Trophoblast cell (in vitro differentiated cells and primary cell): ENCODE measurements at regions not wholly inside any gene's neighbourhood (a gene's known extent, or its start where the extent isn't known, plus 50 kb on each side); places are given as distances from the start of the nearest gene placed in this dataset.

Experiments
- DNase-seq, 2 donors: peaks; one replicate each; pipeline ENCODE4 v3.0.0-alpha.2; 2016
- H2AFZ ChIP-seq: 2 replicates; pipeline ENCODE4 v1.6.1; 2013; ENCODE audit warnings: low read length, moderate library complexity, mild to moderate bottlenecking; ENCODE audit not compliant: insufficient read depth, poor library complexity
- H2AK5ac ChIP-seq: 2 replicates; pipeline ENCODE4 v1.6.1; 2013; ENCODE audit warnings: mild to moderate bottlenecking, low read length
- H2BK120ac ChIP-seq: 2 replicates; pipeline ENCODE4 v1.6.1; 2013; ENCODE audit warnings: low read length, mild to moderate bottlenecking, moderate library complexity; ENCODE audit not compliant: insufficient read depth, poor library complexity
- H2BK12ac ChIP-seq: 2 replicates; pipeline ENCODE4 v1.6.1; 2013; ENCODE audit warnings: mild to moderate bottlenecking, low read length, moderate library complexity
- H2BK5ac ChIP-seq: 2 replicates; pipeline ENCODE4 v1.6.1; 2013; ENCODE audit warnings: low read length, low read depth, moderate library complexity, mild to moderate bottlenecking; ENCODE audit not compliant: poor library complexity
- H3K14ac ChIP-seq: 2 replicates; pipeline ENCODE4 v1.6.1; 2013; ENCODE audit warnings: mild to moderate bottlenecking, low read length
- H3K18ac ChIP-seq: 2 replicates; pipeline ENCODE4 v1.6.1; 2013; ENCODE audit warnings: mild to moderate bottlenecking, low read length
- H3K23ac ChIP-seq: 2 replicates; pipeline ENCODE4 v1.6.1; 2013; ENCODE audit warnings: low read length
- H3K27ac ChIP-seq: 2 replicates; pipeline ENCODE4 v1.5.1; 2013; ENCODE audit warnings: low read depth, mild to moderate bottlenecking, inconsistent platforms, low read length, moderate library complexity
- H3K27me3 ChIP-seq: 2 replicates; pipeline ENCODE4 v1.6.1; 2013; ENCODE audit warnings: inconsistent platforms, mild to moderate bottlenecking, low read length, moderate library complexity; ENCODE audit not compliant: insufficient read depth
- H3K36me3 ChIP-seq, 2 experiments: 1 replicate in 1 of 2; 2 replicates in 1 of 2; pipeline ENCODE4 v1.6.1; 2013; ENCODE audit warnings: low read length in 2 of 2, mild to moderate bottlenecking in 2 of 2, moderate library complexity in 1 of 2; ENCODE audit not compliant: insufficient read depth in 2 of 2, control insufficient read depth in 1 of 2
- H3K4ac ChIP-seq: 2 replicates; pipeline ENCODE4 v1.6.1; 2013; ENCODE audit warnings: low read depth, mild to moderate bottlenecking, low read length, moderate library complexity
- H3K4me1 ChIP-seq, 2 experiments: 1 replicate in 1 of 2; 2 replicates in 1 of 2; pipeline ENCODE4 v1.6.1; 2013; ENCODE audit warnings: low read length in 2 of 2, mild to moderate bottlenecking in 2 of 2, moderate library complexity in 1 of 2; ENCODE audit not compliant: insufficient read depth in 2 of 2, control insufficient read depth in 1 of 2
- H3K4me2 ChIP-seq: 2 replicates; pipeline ENCODE4 v1.6.1; 2013; ENCODE audit warnings: inconsistent platforms, mild to moderate bottlenecking, low read length, moderate library complexity
- H3K4me3 ChIP-seq: 2 replicates; pipeline ENCODE4 v1.5.1; 2013; ENCODE audit warnings: mild to moderate bottlenecking, low read depth, low read length, inconsistent platforms
- H3K79me1 ChIP-seq: one replicate; pipeline ENCODE4 v1.6.1; 2013; ENCODE audit warnings: low read length
- H3K79me2 ChIP-seq: 2 replicates; pipeline ENCODE4 v1.6.1; 2013; ENCODE audit warnings: low read length, mild to moderate bottlenecking; ENCODE audit not compliant: control insufficient read depth, insufficient read depth, poor library complexity
- H3K9ac ChIP-seq: 2 replicates; pipeline ENCODE4 v1.6.1; 2013; ENCODE audit warnings: mild to moderate bottlenecking, low read length
- H3K9me3 ChIP-seq: 2 replicates; pipeline ENCODE4 v1.6.1; 2013; ENCODE audit warnings: low read depth, mild to moderate bottlenecking, control low read depth, inconsistent platforms, low read length; ENCODE audit not compliant: insufficient read depth
- H4K12ac ChIP-seq: 2 replicates; pipeline ENCODE4 v1.6.1; 2013; ENCODE audit warnings: low read depth, mild to moderate bottlenecking, low read length, moderate library complexity
- H4K8ac ChIP-seq: 2 replicates; pipeline ENCODE4 v1.6.1; 2013; ENCODE audit warnings: low read depth, mild to moderate bottlenecking, low read length, moderate library complexity
- H4K91ac ChIP-seq: one replicate; pipeline ENCODE4 v1.6.1; 2013; ENCODE audit warnings: low read depth, mild to moderate bottlenecking, low read length, moderate library complexity
- WGBS: extraction: QIAGEN DNeasy Blood & Tissue Kit; methylation state at CpG from one replicate; pipeline ENCODE4 v1.1.7; 2013; ENCODE audit warnings: missing lambda C conversion rate; ENCODE audit not compliant: insufficient read length, insufficient coverage; ENCODE audit errors: extremely low coverage; 5-methylcytosine and 5-hydroxymethylcytosine counted together

DNA sequence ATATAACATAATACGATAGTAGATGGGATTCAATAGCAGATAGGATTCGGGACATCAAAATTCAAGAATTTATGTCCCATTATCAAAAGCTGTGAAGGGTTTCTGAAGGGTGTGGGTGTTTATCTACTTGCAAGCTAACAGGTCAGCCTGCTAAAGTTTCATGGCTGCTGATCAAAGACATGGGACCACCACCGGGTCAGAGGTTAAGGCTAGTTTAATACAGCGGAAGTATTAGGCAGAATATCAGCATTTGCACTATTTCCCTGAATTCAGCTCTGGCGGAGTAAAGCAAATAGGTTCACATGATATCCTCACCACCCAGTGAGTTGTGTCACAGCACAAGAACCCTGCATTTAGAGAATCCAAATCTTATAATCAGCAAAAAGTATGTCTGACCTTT lies 82.5 kb downstream of the DSEL start:
- Histone ChIP-seq H3K9ac (no peak overlapping the region), H3K36me3 (no peaks in the 10 kb centered on the region), H3K4me1 (no peaks in the 10 kb centered on the region), H3K4ac (no peak overlapping the region), H3K14ac (no peak overlapping the region), H4K12ac (no peak overlapping the region), H2AK5ac (no peak overlapping the region), H3K79me2 (no peaks in the 10 kb centered on the region), H3K79me1 (no peaks in the 10 kb centered on the region), H3K9me3 (no peaks in the 10 kb centered on the region), H3K27ac (no peak overlapping the region), H4K8ac (no peak overlapping the region), H2BK5ac (no peak overlapping the region), H2BK12ac (no peak overlapping the region), H3K18ac (no peak overlapping the region), H3K4me2 (no peak overlapping the region), H4K91ac (no peak overlapping the region), H3K4me3 (no peak overlapping the region), H3K23ac (no peak overlapping the region), H2AFZ (no peak overlapping the region), H3K27me3 (no peaks in the 10 kb centered on the region), H2BK120ac (no peak overlapping the region)
- no peak for DNase-seq
- no CpG with 5 or more reads among the region's 5 CpGs for WGBS

DNA sequence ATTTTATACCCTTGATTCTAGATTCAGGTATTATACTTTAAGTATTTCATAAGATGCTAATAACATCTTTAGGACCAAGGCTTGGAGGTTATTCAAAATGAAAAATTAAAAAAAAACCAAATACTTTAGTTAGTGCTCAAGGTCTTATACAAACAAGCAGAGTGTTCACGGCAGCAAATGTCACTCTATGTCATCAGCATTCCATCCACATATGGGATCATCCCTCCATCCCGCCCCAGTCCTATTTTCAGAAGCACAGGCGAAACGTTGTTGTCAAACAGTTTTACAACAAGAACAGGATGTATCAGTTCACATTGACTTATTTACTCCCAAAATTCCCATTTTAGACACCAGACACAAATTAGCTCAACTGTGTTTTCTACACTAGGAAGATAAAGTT lies 83.7 kb downstream of the DSEL start:
- Histone ChIP-seq H3K18ac (no peak overlapping the region), H2AK5ac (no peak overlapping the region), H3K79me2 (no peaks in the 10 kb centered on the region), H4K8ac (no peak overlapping the region), H2BK12ac (no peak overlapping the region), H4K12ac (no peak overlapping the region), H2BK5ac (no peak overlapping the region), H3K14ac (no peak overlapping the region), H3K23ac (no peak overlapping the region), H3K79me1 (no peaks in the 10 kb centered on the region), H3K27ac (no peak overlapping the region), H3K4ac (no peak overlapping the region), H3K4me2 (no peak overlapping the region), H3K9ac (no peak overlapping the region), H3K4me3 (no peak overlapping the region), H2BK120ac (no peak overlapping the region), H2AFZ (no peak overlapping the region), H3K9me3 (no peaks in the 10 kb centered on the region), H3K4me1 (no peaks in the 10 kb centered on the region), H3K27me3 (no peaks in the 10 kb centered on the region), H4K91ac (no peak overlapping the region), H3K36me3 (no peaks in the 10 kb centered on the region)
- WGBS: no CpG with 5 or more reads among the region's 4 CpGs
- DNase-seq: no peak

DNA sequence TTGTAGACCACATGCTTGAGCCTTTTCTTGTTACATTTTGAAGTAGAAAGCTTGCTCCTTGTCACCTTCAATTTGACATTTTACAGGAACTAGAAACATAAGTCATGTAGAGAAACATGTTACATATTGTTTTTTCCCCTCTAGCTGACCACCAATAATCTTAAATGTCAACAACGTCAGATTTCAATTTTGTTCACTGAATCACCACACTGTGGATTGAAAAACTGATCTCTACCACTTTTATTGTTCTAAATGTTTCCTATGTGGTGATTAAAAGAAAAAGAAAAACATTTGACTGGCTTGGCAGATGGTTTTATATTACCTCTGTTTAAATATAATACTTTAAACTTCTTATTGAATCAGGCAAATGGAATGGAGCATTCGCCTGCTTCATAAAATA lies 87.7 kb downstream of the DSEL start:
- no CpG with 5 or more reads among the region's 2 CpGs for WGBS
- no peaks in the 10 kb centered on the region for H3K36me3 ChIP-seq

DNA sequence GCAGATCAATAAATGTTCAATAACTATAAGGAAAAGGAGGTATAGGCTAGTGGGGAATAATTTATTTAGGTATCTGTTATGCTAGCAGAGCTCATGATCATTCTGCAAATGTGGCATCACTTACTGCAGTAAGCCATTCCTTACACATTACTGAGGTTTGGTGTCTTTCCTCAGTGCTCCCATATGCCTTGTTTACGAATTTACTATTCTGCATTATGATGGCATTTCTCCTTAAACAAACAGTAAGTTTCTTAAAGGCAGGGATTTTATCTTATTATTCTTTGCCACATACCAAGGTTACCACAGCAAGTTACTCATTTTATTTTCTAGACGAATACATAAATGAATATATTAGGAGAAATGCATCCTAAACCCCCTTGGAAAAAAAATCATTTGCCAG lies 88.4 kb downstream of the DSEL start:
- no peak overlapping the region for H4K8ac ChIP-seq
- no peak overlapping the region for H3K14ac ChIP-seq
- no peak overlapping the region for H2BK12ac ChIP-seq
- no peak overlapping the region for H3K4me3 ChIP-seq
- no peak overlapping the region for H2BK120ac ChIP-seq
- no peak overlapping the region for H3K18ac ChIP-seq
- no peak overlapping the region for H4K91ac ChIP-seq
- no peaks in the 10 kb centered on the region for H3K79me1 ChIP-seq
- H2AK5ac ChIP-seq: no peak overlapping the region
- no peak for DNase-seq
- H3K27me3 ChIP-seq: no peaks in the 10 kb centered on the region
- no peaks in the 10 kb centered on the region for H3K79me2 ChIP-seq
- H2BK5ac ChIP-seq: no peak overlapping the region
- no peaks in the 10 kb centered on the region for H3K4me1 ChIP-seq
- H3K23ac ChIP-seq: no peak overlapping the region
- H3K4me2 ChIP-seq: no peak overlapping the region
- H3K9me3 ChIP-seq: no peaks in the 10 kb centered on the region
- H3K27ac ChIP-seq: no peak overlapping the region
- no peak overlapping the region for H2AFZ ChIP-seq
- H3K4ac ChIP-seq: no peak overlapping the region
- H4K12ac ChIP-seq: no peak overlapping the region
- no CpG with 5 or more reads among the region's 2 CpGs for WGBS
- no peaks in the 10 kb centered on the region for H3K36me3 ChIP-seq
- no peak overlapping the region for H3K9ac ChIP-seq

More for the DNA sequence above, 87.7 kb downstream of the DSEL start:
- no peak overlapping the region for H3K23ac ChIP-seq
- no peak overlapping the region for H3K27ac ChIP-seq
- no peak overlapping the region for H2AK5ac ChIP-seq
- no peaks in the 10 kb centered on the region for H3K79me1 ChIP-seq
- no peak overlapping the region for H3K4me3 ChIP-seq
- H3K14ac ChIP-seq: no peak overlapping the region
- H2BK5ac ChIP-seq: no peak overlapping the region
- H2AFZ ChIP-seq: no peak overlapping the region
- H3K4me1 ChIP-seq: no peaks in the 10 kb centered on the region
- H4K12ac ChIP-seq: no peak overlapping the region
- H3K9ac ChIP-seq: no peak overlapping the region
- no peaks in the 10 kb centered on the region for H3K79me2 ChIP-seq
- H3K4ac ChIP-seq: no peak overlapping the region
- no peak overlapping the region for H4K91ac ChIP-seq
- H4K8ac ChIP-seq: no peak overlapping the region
- H2BK120ac ChIP-seq: no peak overlapping the region
- no peaks in the 10 kb centered on the region for H3K27me3 ChIP-seq
- DNase-seq: no peak
- H3K9me3 ChIP-seq: no peaks in the 10 kb centered on the region
- H2BK12ac ChIP-seq: no peak overlapping the region
- no peak overlapping the region for H3K4me2 ChIP-seq
- no peak overlapping the region for H3K18ac ChIP-seq
